ENCODE measurements at regions not wholly inside any gene's neighbourhood (a gene's known extent, or its start where the extent isn't known, plus 50 kb on each side); places are given as distances from the start of the nearest gene placed in this dataset.

DNA sequence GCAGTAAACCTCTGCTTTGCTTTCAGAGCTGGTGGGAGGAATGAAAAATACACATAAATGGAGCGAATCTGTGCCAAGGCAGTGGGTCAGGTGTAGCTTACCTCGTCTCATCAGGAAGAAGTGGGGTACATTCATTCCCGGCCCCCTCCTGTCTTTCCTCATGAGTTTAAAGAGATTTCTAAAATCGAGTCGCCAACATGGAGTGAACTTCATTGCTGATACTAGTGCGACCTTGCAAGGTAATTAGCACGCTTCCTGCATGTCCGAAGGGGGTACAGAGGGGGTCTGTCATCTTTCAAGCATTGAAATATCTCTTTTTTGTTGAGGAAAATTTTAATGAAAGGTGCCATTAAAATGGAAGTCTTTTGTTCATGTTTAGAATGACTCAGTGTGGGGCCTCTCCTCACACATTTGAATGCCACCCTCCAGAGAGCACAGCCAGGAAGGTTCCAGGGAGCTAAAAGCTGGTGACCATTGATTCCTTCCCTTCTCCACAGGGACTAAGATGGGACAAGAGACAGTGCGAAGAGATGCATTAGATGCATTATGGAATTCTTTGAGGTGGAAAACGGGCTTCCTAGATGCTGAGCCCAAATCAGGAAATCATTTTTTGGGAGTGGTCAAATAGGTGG, 114.2 kb downstream of the IRX1 start:
- no peaks in the 10 kb centered on the region; a peak in 1 of 3 replicates for H3K36me3 ChIP-seq (ENCODE audit: control insufficient read depth in 2 of 2, insufficient read depth in 1 of 2, low read length in 2 of 2)
- no peak overlapping the region for H3K4me3 ChIP-seq (ENCODE audit: low read depth, low read length)
- ChIA-PET CTCF (interaction anchor here (0.6 kb wide), 1 partner anchor 11 kb away, joined by 5 read pairs; no protein-coding TSS in a partner anchor), POLR2A (no interaction called here)
- TF ChIP-seq ZNF37A (tag by site-specific recombination; IDR thresholded peaks at IDR 0.05), result no peak
- TF ChIP-seq KLF1 (tag by site-specific recombination; IDR thresholded peaks at IDR 0.05), result no peak
- TF ChIP-seq GLI4 (tag by site-specific recombination; IDR thresholded peaks at IDR 0.05), result no peak
- TF ChIP-seq ZSCAN16 (tag by site-specific recombination; IDR thresholded peaks at IDR 0.05), result no peak
- TF ChIP-seq EGR2 (tag by site-specific recombination; IDR thresholded peaks at IDR 0.05; ENCODE audit: low read depth), result no peak
- no peaks in the 10 kb centered on the region for H3K4me1 ChIP-seq (ENCODE audit: control insufficient read depth, insufficient read depth, low read length)
- H3K9me3 ChIP-seq (ENCODE audit: control insufficient read depth, insufficient read depth, low read depth, low read length), result no peaks in the 10 kb centered on the region; the same call in 1 of the 2 replicates
- H3K27ac ChIP-seq (ENCODE audit: extremely low read depth, low read depth, low read length), result no peak overlapping the region

DNA sequence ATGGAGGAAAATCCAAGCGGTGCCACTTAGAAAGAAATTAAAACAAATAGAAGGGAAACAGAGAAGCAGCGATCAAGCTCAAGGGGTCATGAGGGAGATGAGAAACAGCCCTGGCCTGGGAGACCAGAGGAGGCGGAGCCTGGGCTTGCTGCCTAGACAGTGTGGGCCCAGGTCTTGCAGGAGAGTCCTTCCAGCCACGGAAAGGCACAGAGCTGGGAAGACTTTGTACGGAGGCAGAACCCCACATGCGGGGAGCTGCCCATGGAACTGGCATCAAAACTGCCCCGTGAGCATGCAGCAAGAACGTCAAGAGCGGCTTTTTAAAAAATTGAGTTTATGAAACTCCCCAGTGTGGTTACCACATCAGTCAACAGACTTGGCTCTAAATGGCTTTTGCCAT, 119.4 kb downstream of the IRX1 start:
- ChIA-PET CTCF (no interaction called here), POLR2A (no interaction called here)
- TF ChIP-seq, protein P1, sequence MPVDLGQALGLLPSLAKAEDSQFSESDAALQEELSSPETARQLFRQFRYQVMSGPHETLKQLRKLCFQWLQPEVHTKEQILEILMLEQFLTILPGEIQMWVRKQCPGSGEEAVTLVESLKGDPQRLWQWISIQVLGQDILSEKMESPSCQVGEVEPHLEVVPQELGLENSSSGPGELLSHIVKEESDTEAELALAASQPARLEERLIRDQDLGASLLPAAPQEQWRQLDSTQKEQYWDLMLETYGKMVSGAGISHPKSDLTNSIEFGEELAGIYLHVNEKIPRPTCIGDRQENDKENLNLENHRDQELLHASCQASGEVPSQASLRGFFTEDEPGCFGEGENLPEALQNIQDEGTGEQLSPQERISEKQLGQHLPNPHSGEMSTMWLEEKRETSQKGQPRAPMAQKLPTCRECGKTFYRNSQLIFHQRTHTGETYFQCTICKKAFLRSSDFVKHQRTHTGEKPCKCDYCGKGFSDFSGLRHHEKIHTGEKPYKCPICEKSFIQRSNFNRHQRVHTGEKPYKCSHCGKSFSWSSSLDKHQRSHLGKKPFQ (tag by site-specific recombination; IDR thresholded peaks at IDR 0.05), result no peak
- TF ChIP-seq ZNF335 (tag by site-specific recombination; conservative IDR thresholded peaks at IDR 0.05) (no peak), SCRT1 (tag by site-specific recombination; IDR thresholded peaks at IDR 0.05; ENCODE audit: borderline replicate concordance) (no peak), ZNF16 (tag by site-specific recombination; IDR thresholded peaks at IDR 0.05; ENCODE audit: low read depth) (no peak), ZNF37A (tag by site-specific recombination; IDR thresholded peaks at IDR 0.05) (no peak), SALL2 (tag by site-specific recombination; IDR thresholded peaks at IDR 0.05; ENCODE audit: borderline replicate concordance) (no peak), OVOL3 (tag by site-specific recombination; IDR thresholded peaks at IDR 0.05) (no peak), ZNF292 (tag by site-specific recombination; IDR thresholded peaks at IDR 0.05; ENCODE audit: borderline replicate concordance, low read depth) (no peak), ZNF529 (tag by site-specific recombination; IDR thresholded peaks at IDR 0.05; ENCODE audit: insufficient replicate concordance) (no peak), ZIC2 (tag by site-specific recombination; IDR thresholded peaks at IDR 0.05) (no peak)
- TF ChIP-seq, protein P2, sequence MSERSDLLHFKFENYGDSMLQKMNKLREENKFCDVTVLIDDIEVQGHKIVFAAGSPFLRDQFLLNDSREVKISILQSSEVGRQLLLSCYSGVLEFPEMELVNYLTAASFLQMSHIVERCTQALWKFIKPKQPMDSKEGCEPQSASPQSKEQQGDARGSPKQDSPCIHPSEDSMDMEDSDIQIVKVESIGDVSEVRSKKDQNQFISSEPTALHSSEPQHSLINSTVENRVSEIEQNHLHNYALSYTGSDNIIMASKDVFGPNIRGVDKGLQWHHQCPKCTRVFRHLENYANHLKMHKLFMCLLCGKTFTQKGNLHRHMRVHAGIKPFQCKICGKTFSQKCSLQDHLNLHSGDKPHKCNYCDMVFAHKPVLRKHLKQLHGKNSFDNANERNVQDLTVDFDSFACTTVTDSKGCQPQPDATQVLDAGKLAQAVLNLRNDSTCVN (tag by site-specific recombination; optimal IDR thresholded peaks at IDR 0.05), result no peak
- TF ChIP-seq, protein P3, sequence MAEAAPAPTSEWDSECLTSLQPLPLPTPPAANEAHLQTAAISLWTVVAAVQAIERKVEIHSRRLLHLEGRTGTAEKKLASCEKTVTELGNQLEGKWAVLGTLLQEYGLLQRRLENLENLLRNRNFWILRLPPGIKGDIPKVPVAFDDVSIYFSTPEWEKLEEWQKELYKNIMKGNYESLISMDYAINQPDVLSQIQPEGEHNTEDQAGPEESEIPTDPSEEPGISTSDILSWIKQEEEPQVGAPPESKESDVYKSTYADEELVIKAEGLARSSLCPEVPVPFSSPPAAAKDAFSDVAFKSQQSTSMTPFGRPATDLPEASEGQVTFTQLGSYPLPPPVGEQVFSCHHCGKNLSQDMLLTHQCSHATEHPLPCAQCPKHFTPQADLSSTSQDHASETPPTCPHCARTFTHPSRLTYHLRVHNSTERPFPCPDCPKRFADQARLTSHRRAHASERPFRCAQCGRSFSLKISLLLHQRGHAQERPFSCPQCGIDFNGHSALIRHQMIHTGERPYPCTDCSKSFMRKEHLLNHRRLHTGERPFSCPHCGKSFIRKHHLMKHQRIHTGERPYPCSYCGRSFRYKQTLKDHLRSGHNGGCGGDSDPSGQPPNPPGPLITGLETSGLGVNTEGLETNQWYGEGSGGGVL (tag by site-specific recombination; IDR thresholded peaks at IDR 0.05), result no peak
- TF ChIP-seq, protein P4, sequence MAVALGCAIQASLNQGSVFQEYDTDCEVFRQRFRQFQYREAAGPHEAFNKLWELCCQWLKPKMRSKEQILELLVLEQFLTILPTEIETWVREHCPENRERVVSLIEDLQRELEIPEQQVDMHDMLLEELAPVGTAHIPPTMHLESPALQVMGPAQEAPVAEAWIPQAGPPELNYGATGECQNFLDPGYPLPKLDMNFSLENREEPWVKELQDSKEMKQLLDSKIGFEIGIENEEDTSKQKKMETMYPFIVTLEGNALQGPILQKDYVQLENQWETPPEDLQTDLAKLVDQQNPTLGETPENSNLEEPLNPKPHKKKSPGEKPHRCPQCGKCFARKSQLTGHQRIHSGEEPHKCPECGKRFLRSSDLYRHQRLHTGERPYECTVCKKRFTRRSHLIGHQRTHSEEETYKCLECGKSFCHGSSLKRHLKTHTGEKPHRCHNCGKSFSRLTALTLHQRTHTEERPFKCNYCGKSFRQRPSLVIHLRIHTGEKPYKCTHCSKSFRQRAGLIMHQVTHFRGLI (tag by site-specific recombination; IDR thresholded peaks at IDR 0.05), result no peak
- TF ChIP-seq, protein P5, sequence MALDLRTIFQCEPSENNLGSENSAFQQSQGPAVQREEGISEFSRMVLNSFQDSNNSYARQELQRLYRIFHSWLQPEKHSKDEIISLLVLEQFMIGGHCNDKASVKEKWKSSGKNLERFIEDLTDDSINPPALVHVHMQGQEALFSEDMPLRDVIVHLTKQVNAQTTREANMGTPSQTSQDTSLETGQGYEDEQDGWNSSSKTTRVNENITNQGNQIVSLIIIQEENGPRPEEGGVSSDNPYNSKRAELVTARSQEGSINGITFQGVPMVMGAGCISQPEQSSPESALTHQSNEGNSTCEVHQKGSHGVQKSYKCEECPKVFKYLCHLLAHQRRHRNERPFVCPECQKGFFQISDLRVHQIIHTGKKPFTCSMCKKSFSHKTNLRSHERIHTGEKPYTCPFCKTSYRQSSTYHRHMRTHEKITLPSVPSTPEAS (tag by site-specific recombination; IDR thresholded peaks at IDR 0.05), result no peak
- TF ChIP-seq, protein P6, sequence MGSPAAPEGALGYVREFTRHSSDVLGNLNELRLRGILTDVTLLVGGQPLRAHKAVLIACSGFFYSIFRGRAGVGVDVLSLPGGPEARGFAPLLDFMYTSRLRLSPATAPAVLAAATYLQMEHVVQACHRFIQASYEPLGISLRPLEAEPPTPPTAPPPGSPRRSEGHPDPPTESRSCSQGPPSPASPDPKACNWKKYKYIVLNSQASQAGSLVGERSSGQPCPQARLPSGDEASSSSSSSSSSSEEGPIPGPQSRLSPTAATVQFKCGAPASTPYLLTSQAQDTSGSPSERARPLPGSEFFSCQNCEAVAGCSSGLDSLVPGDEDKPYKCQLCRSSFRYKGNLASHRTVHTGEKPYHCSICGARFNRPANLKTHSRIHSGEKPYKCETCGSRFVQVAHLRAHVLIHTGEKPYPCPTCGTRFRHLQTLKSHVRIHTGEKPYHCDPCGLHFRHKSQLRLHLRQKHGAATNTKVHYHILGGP (tag by site-specific recombination; IDR thresholded peaks at IDR 0.05), result no peak

More for the DNA sequence above, 119.4 kb downstream of the IRX1 start:
- Histone ChIP-seq H3K9me3 (ENCODE audit: control insufficient read depth, insufficient read depth, low read depth, low read length) (no peaks in the 10 kb centered on the region), H3K4me3 (ENCODE audit: low read depth, low read length) (no peak overlapping the region), H3K4me1 (ENCODE audit: control insufficient read depth, insufficient read depth, low read length) (no peaks in the 10 kb centered on the region), H3K27ac (ENCODE audit: extremely low read depth, low read depth, low read length) (no peak overlapping the region), H3K36me3 (ENCODE audit: control insufficient read depth in 2 of 2, insufficient read depth in 1 of 2, low read length in 2 of 2) (no peaks in the 10 kb centered on the region)
